Kidney epithelial cell (primary cell): ENCODE measurements at regions not wholly inside any gene's neighbourhood (a gene's known extent, or its start where the extent isn't known, plus 50 kb on each side); places are given as distances from the start of the nearest gene placed in this dataset.

Experiments
- DNase-seq: peaks from one replicate; pipeline ENCODE4 v3.0.0-alpha.2; 2010; ENCODE audit warnings: low read depth
- H3K27me3 ChIP-seq: 2 replicates; pipeline ENCODE4 v1.6.0; 2011; ENCODE audit warnings: low read length; ENCODE audit not compliant: control insufficient read depth, insufficient read depth
- H3K36me3 ChIP-seq: 2 replicates; pipeline ENCODE4 v1.5.1; 2011; ENCODE audit warnings: low read length; ENCODE audit not compliant: control insufficient read depth, insufficient read depth
- H3K4me3 ChIP-seq: 2 replicates; pipeline ENCODE4 v1.5.1; 2011; ENCODE audit warnings: low read depth, mild to moderate bottlenecking, control low read depth, low read length
- CTCF ChIP-seq: IDR thresholded peaks from 2 replicates; pipeline ENCODE4 v1.5.1; 2011; ENCODE audit warnings: mild to moderate bottlenecking, moderate library complexity, low read length, control low read depth, inconsistent platforms; ENCODE audit not compliant: insufficient read depth, poor library complexity, severe bottlenecking

GRCh38 chr4:122244764-122245163, 92.6 kb downstream of the BLTP1 start:
- TF ChIP-seq CTCF = no peak
- Histone ChIP-seq H3K27me3 (no peaks in the 10 kb centered on the region), H3K4me3 (no peak overlapping the region), H3K36me3 (no peaks in the 10 kb centered on the region)
- no peak for DNase-seq

GRCh38 chr4:122246551-122246950, 94.4 kb downstream of the BLTP1 start:
- Histone ChIP-seq H3K27me3 (no peaks in the 10 kb centered on the region), H3K36me3 (no peaks in the 10 kb centered on the region), H3K4me3 (no peak overlapping the region)
- no peak for TF ChIP-seq CTCF
- no peak for DNase-seq

- DNase-seq = no peak
- no peak overlapping the region for H3K4me3 ChIP-seq
- no peaks in the 10 kb centered on the region for H3K36me3 ChIP-seq
- no peaks in the 10 kb centered on the region for H3K27me3 ChIP-seq
- TF ChIP-seq CTCF = no peak
These were observed 97.2 kb downstream of the BLTP1 start for GRCh38 chr4:122249357-122249756.

- TF ChIP-seq CTCF = no peak
- Histone ChIP-seq H3K4me3 (no peak overlapping the region), H3K36me3 (no peaks in the 10 kb centered on the region), H3K27me3 (no peaks in the 10 kb centered on the region)
- DNase-seq = no peak
These were observed 100.5 kb downstream of the BLTP1 start for GRCh38 chr4:122252584-122252983.

GRCh38 chr4:122259849-122260248, 107.7 kb downstream of the BLTP1 start:
- Histone ChIP-seq H3K36me3 (peaks cover 1% of the 10 kb centered on the region), H3K27me3 (no peaks in the 10 kb centered on the region), H3K4me3 (no peak overlapping the region)
- no peak for TF ChIP-seq CTCF
- DNase-seq = no peak

- no peak for DNase-seq
- no peaks in the 10 kb centered on the region for H3K27me3 ChIP-seq
- TF ChIP-seq CTCF = no peak
- no peak overlapping the region for H3K4me3 ChIP-seq
- H3K36me3 ChIP-seq = no peaks in the 10 kb centered on the region
These were observed 102.5 kb upstream of the ADAD1 start for GRCh38 chr4:122276359-122276758.
